HG03558 (cell line): ENCODE measurements at regions not wholly inside any gene's neighbourhood (a gene's known extent, or its start where the extent isn't known, plus 50 kb on each side); places are given as distances from the start of the nearest gene placed in this dataset.

Source experiments
- ATAC-seq: cut with Tn5 transposase; IDR thresholded peaks from one replicate; pipeline ENCODE4 v1.9.1; 2021; ENCODE audit warnings: moderate number of reproducible peaks; ENCODE audit not compliant: unreplicated experiment; ENCODE audit errors: extremely low read depth

GRCh38 chr1:55600242-55600641 lies 385.1 kb upstream of the USP24 start:
- ATAC-seq: no peak

GRCh38 chr1:55597910-55598309 lies 382.7 kb upstream of the USP24 start:
- ATAC-seq: no peak

- ATAC-seq: no peak
Observed at GRCh38 chr1:55594701-55595100, 379.5 kb upstream of the USP24 start.

GRCh38 chr1:55593298-55593697 lies 378.1 kb upstream of the USP24 start:
- no peak for ATAC-seq

- no peak for ATAC-seq
Observed at GRCh38 chr1:55592122-55592521, 377.0 kb upstream of the USP24 start.

GRCh38 chr1:55589671-55590297 lies 374.6 kb upstream of the USP24 start:
- no peak for ATAC-seq

GRCh38 chr1:55588309-55588708 lies 373.1 kb upstream of the USP24 start:
- ATAC-seq: no peak

GRCh38 chr1:55586771-55587170 lies 371.6 kb upstream of the USP24 start:
- no peak for ATAC-seq

GRCh38 chr1:55585402-55585792 lies 370.2 kb upstream of the USP24 start:
- ATAC-seq: no peak

GRCh38 chr1:55584526-55585401 lies 369.6 kb upstream of the USP24 start:
- no peak for ATAC-seq

GRCh38 chr1:55582084-55582483 lies 366.9 kb upstream of the USP24 start:
- no peak for ATAC-seq

GRCh38 chr1:55580845-55581332 lies 365.7 kb upstream of the USP24 start:
- no peak for ATAC-seq

GRCh38 chr1:55579332-55580001 lies 364.3 kb upstream of the USP24 start:
- ATAC-seq: no peak

GRCh38 chr1:55578646-55579045 lies 363.5 kb upstream of the USP24 start:
- no peak for ATAC-seq

GRCh38 chr1:55575571-55576279 lies 360.6 kb upstream of the USP24 start:
- no peak for ATAC-seq

- ATAC-seq: no peak
Observed at GRCh38 chr1:55574691-55575225, 359.6 kb upstream of the USP24 start.

- no peak for ATAC-seq
Observed at GRCh38 chr1:55572878-55573734, 357.9 kb upstream of the USP24 start.

- ATAC-seq: no peak
Observed at GRCh38 chr1:55571767-55572166, 356.6 kb upstream of the USP24 start.

- ATAC-seq: no peak
Observed at GRCh38 chr1:55569417-55569816, 354.3 kb upstream of the USP24 start.
